Heart left ventricle (tissue), 16 donors: ENCODE measurements at regions not wholly inside any gene's neighbourhood (a gene's known extent, or its start where the extent isn't known, plus 50 kb on each side); places are given as distances from the start of the nearest gene placed in this dataset.

ENCODE experiments used
- ATAC-seq, 4 donors: fragments of 200-7000 bp; cut with Tn5 transposase; one replicate each; pipeline ENCODE4 v1.9.1; 2020 to 2022; ENCODE audit warnings: moderate library complexity in 4 of 4, mild to moderate bottlenecking in 3 of 4, moderate number of reproducible peaks in 1 of 4
- DNase-seq, 5 donors: peaks; one replicate each; pipeline ENCODE4 v3.0.0-alpha.2; 2020
- H3K27ac ChIP-seq, 12 donors: fragments of 200-600 bp; sonication (generic) in 4 of 12; one replicate each; pipeline versions ENCODE4 v1.5.0 to v1.8.0; 2016 to 2022; ENCODE audit warnings: mild to moderate bottlenecking in 2 of 12
- H3K27me3 ChIP-seq, 9 donors: fragments of 200-600 bp; sonication (generic) in 2 of 9; one replicate each; pipeline versions ENCODE4 v1.5.1 to v1.8.0; 2016 to 2022; ENCODE audit warnings: mild to moderate bottlenecking in 3 of 9
- H3K36me3 ChIP-seq, 9 donors: fragments of 200-600 bp; sonication (generic) in 2 of 9; one replicate each; pipeline versions ENCODE4 v1.5.0 to v1.8.0; 2018 to 2022; ENCODE audit warnings: mild to moderate bottlenecking in 2 of 9
- H3K4me1 ChIP-seq, 12 donors: fragments of 200-600 bp; sonication (generic) in 4 of 12; one replicate each; pipeline versions ENCODE4 v1.5.0 to v1.8.0; 2016 to 2022; ENCODE audit warnings: mild to moderate bottlenecking in 3 of 12
- H3K4me3 ChIP-seq, 12 donors: fragments of 200-600 bp; sonication (generic) in 4 of 12; one replicate each; pipeline versions ENCODE4 v1.5.0 to v1.8.0; 2017 to 2022; ENCODE audit warnings: mild to moderate bottlenecking in 9 of 12, moderate library complexity in 4 of 12
- H3K9me3 ChIP-seq, 12 donors: fragments of 200-600 bp; sonication (generic) in 4 of 12; one replicate each; pipeline versions ENCODE4 v1.5.0 to v1.8.0; 2016 to 2022; ENCODE audit warnings: mild to moderate bottlenecking in 1 of 12
- CTCF ChIP-seq, 12 donors: fragments of 200-600 bp; sonication (generic) in 4 of 12; IDR thresholded peaks; one replicate each; pipeline versions ENCODE4 v1.5.0 to v1.8.0; 2018 to 2022; ENCODE audit warnings: antibody characterized with exemption in 12 of 12, mild to moderate bottlenecking in 5 of 12
- POLR2A ChIP-seq, 2 donors: fragments of 450-650 bp; IDR thresholded peaks; one replicate each; pipeline ENCODE4 v1.6.1; 2017; ENCODE audit warnings: antibody characterized with exemption in 2 of 2, mild to moderate bottlenecking in 2 of 2, moderate library complexity in 2 of 2
- WGBS, 4 donors: extraction: QIAGEN DNeasy Blood & Tissue Kit in 2 of 4; methylation state at CpG; one replicate each; pipeline versions ENCODE4 v1.1.5 to v1.1.7; 2013 to 2018; 5-methylcytosine and 5-hydroxymethylcytosine counted together
- intact Hi-C, 10 donors: fragments of 100-400 bp; cut with DNase I; formaldehyde crosslinking; loops; one replicate each; pipeline versions ENCODE4 v1.11.1 to v1.14.2; 2022
- donor health status: ischemic (EF 13 %, LVEDD 7.1; RV severe dilation, severe dysfunction).
- donor health status: healthy with polysubstance abuse.
- donor health status: DM: no; HTN: yes; CAD: no.
- donor health status: DM: no; HTN: no; CAD: no.
- donor health status: ischemic (EF 25% LVEDD 6.9; RV normal size, moderate dysfunction).
- donor health status: ischemic (EF 25% LVEDD 5.7; RV mildly dilated, moderate dysfunction).
- donor health status: healthy.
- donor health status: DM: yes; HTN: yes; CAD: no.
- donor health status: ischemic (EF 35%, LVEDD 5.7; RV mildly dilated, moderate dysfunction).
- donor health status: nonischemic (EF 11% LVEDD 7.7; RV severe dilation, severe dysfunction).
- donor health status: DM: yes; HTN: yes; CAD: no.
- donor health status: PGD.
- donor health status: ischemic (EF 29% LVEDD 5.4; RV normal size, mild dysfunction).
- donor health status: nonischemic (EF 23%, LVEDD 6.1; RV moderate dilation, normal function).

GRCh38 chr3:139173372-139174108 lies 128.8 kb upstream of the PRR23C start:
- 63 to 67% (median 65%) methylated on average over 9 of the region's 9 CpGs for WGBS, 4 donors
- intact Hi-C loops: no loop called here
- no peaks in the 10 kb centered on the region for H3K27me3 ChIP-seq
- peaks cover 0 to 9% (median 0%) of the 10 kb centered on the region in 12 donors for H3K9me3 ChIP-seq
- no peaks in the 10 kb centered on the region for H3K36me3 ChIP-seq
- H3K4me1 ChIP-seq: no peaks in the 10 kb centered on the region
- TF ChIP-seq CTCF (IDR thresholded peaks at IDR 0.05) (no peak), POLR2A (IDR thresholded peaks at IDR 0.05) (no peak)
- peak overlapping the region in 1 of 12 donors; percentile 24 for H3K27ac ChIP-seq
- peak overlapping the region in 7 of 12 donors; percentile 5 to 29 (median 24) for H3K4me3 ChIP-seq
- DNase-seq: no peak
- peak in 2 of 4 donors; percentile 13 to 46 for ATAC-seq

GRCh38 chr3:139180489-139180888 lies 135.8 kb upstream of the PRR23C start:
- DNase-seq (no peak), ATAC-seq (no peak)
- no peaks in the 10 kb centered on the region for H3K27me3 ChIP-seq
- intact Hi-C loops: no loop called here
- TF ChIP-seq POLR2A (IDR thresholded peaks at IDR 0.05): no peak
- no peak for TF ChIP-seq CTCF (IDR thresholded peaks at IDR 0.05)
- peaks cover 0 to 22% (median 9%) of the 10 kb centered on the region in 12 donors for H3K9me3 ChIP-seq
- no peak overlapping the region for H3K27ac ChIP-seq
- no peak overlapping the region for H3K4me3 ChIP-seq
- no peaks in the 10 kb centered on the region for H3K36me3 ChIP-seq
- H3K4me1 ChIP-seq: no peaks in the 10 kb centered on the region
- WGBS, 4 donors: 95 to 99% (median 96%) methylated on average over 2 of the region's 2 CpGs

GRCh38 chr3:139182143-139182542 lies 137.5 kb upstream of the PRR23C start:
- DNase-seq: no peak
- H3K4me1 ChIP-seq: no peaks in the 10 kb centered on the region
- WGBS, 4 donors: 48 to 58% (median 53%) methylated on average over 2 of the region's 2 CpGs
- TF ChIP-seq CTCF (IDR thresholded peaks at IDR 0.05) (no peak), POLR2A (IDR thresholded peaks at IDR 0.05) (no peak)
- peaks cover 0 to 22% (median 9%) of the 10 kb centered on the region in 12 donors for H3K9me3 ChIP-seq
- intact Hi-C loops: no loop called here
- H3K36me3 ChIP-seq: no peaks in the 10 kb centered on the region
- ATAC-seq: no peak
- no peak overlapping the region for H3K4me3 ChIP-seq
- H3K27me3 ChIP-seq: no peaks in the 10 kb centered on the region
- no peak overlapping the region for H3K27ac ChIP-seq

- DNase-seq: no peak
These were observed 137.9 kb upstream of the PRR23C start for GRCh38 chr3:139182598-139182997.

More at GRCh38 chr3:139182598-139182997, 137.9 kb upstream of the PRR23C start:
- TF ChIP-seq CTCF (IDR thresholded peaks at IDR 0.05): no peak
- no peaks in the 10 kb centered on the region for H3K4me1 ChIP-seq
- H3K36me3 ChIP-seq: no peaks in the 10 kb centered on the region
- H3K4me3 ChIP-seq: no peak overlapping the region
- no peaks in the 10 kb centered on the region for H3K27me3 ChIP-seq
- peaks cover 0 to 22% (median 9%) of the 10 kb centered on the region in 12 donors for H3K9me3 ChIP-seq
- ATAC-seq: no peak
- 52 to 73% (median 63%) methylated on average over 2 of the region's 2 CpGs for WGBS, 4 donors
- intact Hi-C loops: no loop called here
- H3K27ac ChIP-seq: no peak overlapping the region
